Endothelial cell of umbilical vein (primary cell): ENCODE measurements at regions not wholly inside any gene's neighbourhood (a gene's known extent, or its start where the extent isn't known, plus 50 kb on each side); places are given as distances from the start of the nearest gene placed in this dataset.

Source experiments
- BruUV-seq: library from RNA; stranded (reverse); fragments of 400-500 nt; replicated peaks from 2 replicates; lab custom pipeline; 2021; lab: Mats Ljungman, UMichigan
- CTCF ChIA-PET: fragments of 300-600, 350-600 bp; sonication (Branson Sonifier 250); formaldehyde crosslinking; loops from one replicate; lab custom pipeline; 2021; ENCODE audit warnings: antibody characterized with exemption, inconsistent platforms; lab: Charles Lee
- POLR2A ChIA-PET: fragments of 300-600, 350-600 bp; sonication (Branson Sonifier 250); formaldehyde crosslinking; loops from one replicate; lab custom pipeline; 2021; ENCODE audit warnings: antibody characterized with exemption, inconsistent platforms; lab: Charles Lee
- DNase-seq: peaks from one replicate; pipeline ENCODE4 v3.0.0-alpha.2; 2011; ENCODE audit warnings: low read depth, low spot score
- FAIRE-seq: peaks from 2 replicates; lab custom pipeline; 2011; peaks lifted over from hg19 to GRCh38; lab: Jason Lieb, UNC
- H2AFZ ChIP-seq: 2 replicates; pipeline ENCODE4 v1.6.0; 2012; ENCODE audit warnings: low read depth, low read length, control low read depth, inconsistent platforms
- H3K27ac ChIP-seq: 2 replicates; pipeline ENCODE4 v1.5.1; 2011; ENCODE audit warnings: low read depth, mild to moderate bottlenecking, control low read depth, low read length, moderate library complexity; ENCODE audit not compliant: insufficient read depth
- H3K27me3 ChIP-seq, 2 experiments: 2 replicates each; pipeline versions ENCODE4 v1.6.0 to v1.6.1; 2011; ENCODE audit warnings: low read length in 2 of 2, mixed read lengths in 1 of 2; ENCODE audit not compliant: control insufficient read depth in 2 of 2, insufficient read depth in 2 of 2
- H3K36me3 ChIP-seq, 2 experiments: 2 replicates in 1 of 2; 3 replicates in 1 of 2; pipeline ENCODE4 v1.5.1; 2011; ENCODE audit warnings: low read length in 2 of 2, mild to moderate bottlenecking in 1 of 2, moderate library complexity in 1 of 2; ENCODE audit not compliant: control insufficient read depth in 2 of 2, insufficient read depth in 2 of 2; ENCODE audit errors: extremely low read depth in 1 of 2
- H3K4me1 ChIP-seq: 3 replicates; pipeline ENCODE4 v1.5.1; 2011; ENCODE audit warnings: mild to moderate bottlenecking, low read length; ENCODE audit not compliant: control insufficient read depth, insufficient read depth; ENCODE audit errors: extremely low read depth
- H3K4me2 ChIP-seq: 2 replicates; pipeline ENCODE4 v1.6.1; 2011; ENCODE audit warnings: low read length, control low read depth, mixed read lengths; ENCODE audit not compliant: insufficient read depth
- H3K4me3 ChIP-seq, 3 experiments: fragments of 200-600 bp in 1 of 3; sonication (generic), shearing (Covaris generic) in 1 of 3; replicated peaks in 1 of 3; 2 replicates each; pipeline ENCODE4 v1.5.1; 2011 to 2016; ENCODE audit warnings: control low read depth in 3 of 3, low read length in 3 of 3, mild to moderate bottlenecking in 2 of 3, inconsistent platforms in 1 of 3, low read depth in 1 of 3, moderate library complexity in 1 of 3; ENCODE audit not compliant: insufficient read depth in 1 of 3
- H3K79me2 ChIP-seq: 2 replicates; pipeline ENCODE4 v1.6.0; 2012; ENCODE audit warnings: low read length, inconsistent platforms; ENCODE audit not compliant: control insufficient read depth, insufficient read depth
- H3K9ac ChIP-seq: replicated peaks from 2 replicates; pipeline ENCODE3; 2011; ENCODE audit warnings: low read length, control low read depth; ENCODE audit not compliant: insufficient read depth; ENCODE audit errors: extremely low read depth
- H3K9me1 ChIP-seq: replicated peaks from 3 replicates; pipeline ENCODE4 v1.6.0; 2011; ENCODE audit warnings: mild to moderate bottlenecking, low read length; ENCODE audit not compliant: control insufficient read depth, insufficient read depth; ENCODE audit errors: extremely low read depth
- H3K9me3 ChIP-seq: replicated peaks from 2 replicates; pipeline ENCODE4 v1.5.1; 2012; ENCODE audit warnings: low read length, inconsistent platforms; ENCODE audit not compliant: control insufficient read depth, insufficient read depth
- H4K20me1 ChIP-seq: replicated peaks from 2 replicates; pipeline ENCODE3; 2011; ENCODE audit warnings: mild to moderate bottlenecking, low read length; ENCODE audit not compliant: control insufficient read depth, insufficient read depth; ENCODE audit errors: extremely low read depth
- CTCF ChIP-seq, 2 donors: IDR thresholded peaks; 1 replicate in 1 of 2; 2 replicates in 1 of 2; pipeline ENCODE4 v1.5.1; 2011; ENCODE audit warnings: low read length in 2 of 2, mild to moderate bottlenecking in 2 of 2, moderate library complexity in 2 of 2, control low read depth in 1 of 2, inconsistent platforms in 1 of 2, low read depth in 1 of 2; ENCODE audit not compliant: insufficient read depth in 1 of 2; ENCODE audit errors: extremely low read depth in 1 of 2
- EZH2 ChIP-seq: IDR thresholded peaks from 2 replicates; pipeline ENCODE4 v1.6.1; 2012; ENCODE audit warnings: borderline replicate concordance, low read depth, mild to moderate bottlenecking, moderate library complexity, low read length, inconsistent platforms; ENCODE audit not compliant: severe bottlenecking
- FOS ChIP-seq: IDR thresholded peaks from 2 replicates; pipeline ENCODE4 v1.6.1; 2011; ENCODE audit warnings: mild to moderate bottlenecking, low read length, moderate library complexity, borderline replicate concordance; ENCODE audit not compliant: insufficient read depth
- GATA2 ChIP-seq: IDR thresholded peaks from 2 replicates; pipeline ENCODE4 v1.7.0; 2011; ENCODE audit warnings: low read depth, mild to moderate bottlenecking, moderate library complexity, mixed read lengths, low read length; ENCODE audit not compliant: insufficient read length, insufficient read depth
- JUN ChIP-seq: IDR thresholded peaks from 2 replicates; pipeline ENCODE4 v1.6.1; 2011; ENCODE audit warnings: borderline replicate concordance, low read depth; ENCODE audit not compliant: insufficient read length, insufficient read depth
- MAX ChIP-seq: IDR thresholded peaks from 2 replicates; pipeline ENCODE4 v1.6.1; 2011; ENCODE audit not compliant: insufficient read depth, insufficient read length
- MYC ChIP-seq: IDR thresholded peaks from one replicate; pipeline ENCODE4 v1.6.1; 2011; ENCODE audit warnings: mild to moderate bottlenecking, low read depth, low read length
- POLR2A ChIP-seq: IDR thresholded peaks from 2 replicates; pipeline ENCODE4 v1.6.1; 2012; ENCODE audit warnings: low read depth, mild to moderate bottlenecking, control low read depth, low read length
- POLR2AphosphoS5 ChIP-seq: IDR thresholded peaks from 2 replicates; pipeline ENCODE4 v1.6.1; 2012; ENCODE audit warnings: low read depth, mild to moderate bottlenecking, control low read depth, low read length, moderate library complexity; ENCODE audit not compliant: insufficient read depth
- dilution Hi-C: fragments of 300-500 bp; cut with MboI; formaldehyde crosslinking; loops from one replicate; pipeline ENCODE4 v1.15.0; 2019; ENCODE audit warnings: low sequenced_read_pairs; ENCODE audit not compliant: extremely low pct_ligation_motif_present
- intact Hi-C: fragments of 100-400 bp; cut with micrococcal nuclease; formaldehyde crosslinking; loops from one replicate; pipeline ENCODE4 v1.10.0; 2022

GRCh38 chr1:42070996-42071395, 82.2 kb upstream of the GUCA2B start:
- Histone ChIP-seq H3K9me3 (no peaks in the 10 kb centered on the region), H2AFZ (no peak overlapping the region), H3K27ac (no peak overlapping the region), H3K9ac (no peak overlapping the region), H4K20me1 (peaks cover 2% of the 10 kb centered on the region), H3K36me3 (no peaks in the 10 kb centered on the region), H3K4me3 (no peak overlapping the region), H3K79me2 (no peaks in the 10 kb centered on the region), H3K9me1 (no peaks in the 10 kb centered on the region), H3K4me1 (no peaks in the 10 kb centered on the region), H3K27me3 (peaks cover 12 to 64% of the 10 kb centered on the region in 2 experiments), H3K4me2 (no peak overlapping the region)
- ChIA-PET CTCF (no interaction called here), POLR2A (no interaction called here)
- no peak for FAIRE-seq
- intact Hi-C loops, result no loop called here
- no peak for DNase-seq
- dilution Hi-C loops, result no loop called here
- TF ChIP-seq POLR2A (no peak), CTCF (IDR thresholded peaks at IDR 0.05; ENCODE audit: extremely low read depth in 1 of 2, insufficient read depth in 1 of 2, low read depth in 1 of 2, low read length in 2 of 2) (no peak), FOS (no peak), EZH2 (no peak), GATA2 (no peak), JUN (no peak), POLR2AphosphoS5 (no peak), MYC (no peak), MAX (no peak)
- no TSS peak for BruUV-seq
